B cell (primary cell): ENCODE measurements at regions not wholly inside any gene's neighbourhood (a gene's known extent, or its start where the extent isn't known, plus 50 kb on each side); places are given as distances from the start of the nearest gene placed in this dataset.

Experiments
- ATAC-seq: fragments of 200-7000 bp; cut with Tn5 transposase; one replicate; pipeline ENCODE4 v1.10.0; 2021; ENCODE audit warnings: low read depth, mild to moderate bottlenecking, moderate number of reproducible peaks, moderate library complexity
- CTCF ChIA-PET: fragments of 350-600 bp; sonication (Branson Sonifier 250); formaldehyde crosslinking; loops from one replicate; lab custom pipeline; 2021; ENCODE audit warnings: antibody characterized with exemption, inconsistent platforms; lab: Charles Lee
- POLR2A ChIA-PET: fragments of 350-600 bp; sonication (Branson Sonifier 250); formaldehyde crosslinking; loops from one replicate; lab custom pipeline; 2021; ENCODE audit warnings: antibody characterized with exemption; lab: Charles Lee
- DNase-seq: peaks from one replicate; pipeline ENCODE4 v3.0.0; 2013
- H2AFZ ChIP-seq: 2 replicates; pipeline ENCODE4 v1.6.1; 2012; ENCODE audit warnings: mild to moderate bottlenecking, low read depth, low read length; ENCODE audit not compliant: insufficient read depth, poor library complexity, severe bottlenecking
- H3K27ac ChIP-seq, 2 donors: 1 replicate in 1 of 2; 2 replicates in 1 of 2; pipeline ENCODE4 v1.5.1; 2012 to 2013; ENCODE audit warnings: low read length in 2 of 2, mild to moderate bottlenecking in 2 of 2, moderate library complexity in 1 of 2
- H3K27me3 ChIP-seq, 4 experiments: fragments of 200-600 bp in 1 of 4; sonication (generic) in 1 of 4; replicated peaks in 1 of 4; 1 replicate in 2 of 4; 2 replicates in 2 of 4; pipeline versions ENCODE4 v1.6.1 to v1.7.0; 2013 to 2016; ENCODE audit warnings: low read length in 3 of 4, mild to moderate bottlenecking in 2 of 4, mixed read lengths in 1 of 4, moderate library complexity in 1 of 4; ENCODE audit not compliant: insufficient read depth in 4 of 4, control insufficient read depth in 3 of 4; ENCODE audit errors: control extremely low read depth in 1 of 4
- H3K36me3 ChIP-seq, 2 experiments: replicated peaks in 1 of 2; 1 replicate in 1 of 2; 2 replicates in 1 of 2; pipeline versions ENCODE4 v1.6.1 to v1.7.1; 2013; ENCODE audit warnings: low read length in 1 of 2; ENCODE audit not compliant: insufficient read depth in 2 of 2, control insufficient read depth in 1 of 2; ENCODE audit errors: control extremely low read depth in 1 of 2, extremely low read depth in 1 of 2
- H3K4me1 ChIP-seq, 2 donors: fragments of 200-600 bp in 1 of 2; sonication (generic) in 1 of 2; 1 replicate in 1 of 2; 2 replicates in 1 of 2; pipeline versions ENCODE4 v1.5.1 to v1.6.1; 2013 to 2017; ENCODE audit warnings: low read length in 2 of 2; ENCODE audit not compliant: control insufficient read depth in 2 of 2, insufficient read depth in 2 of 2
- H3K4me2 ChIP-seq: replicated peaks from 2 replicates; pipeline ENCODE3; 2012; ENCODE audit warnings: mild to moderate bottlenecking, low read depth, low read length; ENCODE audit not compliant: poor library complexity, severe bottlenecking
- H3K4me3 ChIP-seq, 5 experiments: fragments of 200-600 bp in 1 of 5; sonication (generic) in 1 of 5; 1 replicate in 3 of 5; 2 replicates in 2 of 5; pipeline versions ENCODE4 v1.5.1 to v1.7.0; 2011 to 2016; ENCODE audit warnings: low read length in 4 of 5, mild to moderate bottlenecking in 4 of 5, low read depth in 2 of 5, control low read depth in 1 of 5, moderate library complexity in 1 of 5; ENCODE audit not compliant: insufficient read depth in 1 of 5; ENCODE audit errors: control extremely low read depth in 1 of 5, extremely low read depth in 1 of 5
- H3K79me2 ChIP-seq: fragments of 200-600 bp; sonication (generic); one replicate; pipeline ENCODE4 v1.6.0; 2016; ENCODE audit warnings: low read length; ENCODE audit not compliant: control insufficient read depth, insufficient read depth
- H3K9ac ChIP-seq: fragments of 200-600 bp; sonication (generic); 2 replicates; pipeline ENCODE4 v1.6.1; 2017; ENCODE audit warnings: mild to moderate bottlenecking, low read length, moderate library complexity
- H3K9me3 ChIP-seq, 3 donors: one replicate each; pipeline versions ENCODE4 v1.6.1 to v1.7.1; 2013; ENCODE audit warnings: low read length in 2 of 3; ENCODE audit not compliant: control insufficient read depth in 2 of 3, insufficient read depth in 1 of 3; ENCODE audit errors: control extremely low read depth in 1 of 3
- H4K20me1 ChIP-seq: 2 replicates; pipeline ENCODE4 v1.6.0; 2012; ENCODE audit warnings: mild to moderate bottlenecking, low read length; ENCODE audit not compliant: insufficient read depth, control insufficient read depth, poor library complexity, severe bottlenecking
- H3K27ac Mint-ChIP-seq: one replicate; pipeline ENCODE4 v1.8.0; 2021; ENCODE audit warnings: mixed read lengths
- H3K27me3 Mint-ChIP-seq: one replicate; pipeline ENCODE4 v1.8.0; 2021; ENCODE audit warnings: mixed read lengths
- H3K4me1 Mint-ChIP-seq: one replicate; pipeline ENCODE4 v1.8.0; 2021; ENCODE audit warnings: mixed read lengths
- H3K4me3 Mint-ChIP-seq: one replicate; pipeline ENCODE4 v1.8.0; 2021; ENCODE audit warnings: mixed read lengths
- H3K9me3 Mint-ChIP-seq: one replicate; pipeline ENCODE4 v1.8.0; 2022; ENCODE audit warnings: mixed read lengths; ENCODE audit not compliant: insufficient read depth
- CTCF ChIP-seq: fragments of 200-600 bp; IDR thresholded peaks from one replicate; pipeline ENCODE4 v1.8.0; 2022; ENCODE audit warnings: antibody characterized with exemption, mild to moderate bottlenecking
- EZH2 ChIP-seq: IDR thresholded peaks from 2 replicates; pipeline ENCODE4 v1.6.1; 2012; ENCODE audit warnings: borderline replicate concordance, low read depth, mild to moderate bottlenecking, moderate library complexity, low read length; ENCODE audit not compliant: insufficient read depth, poor library complexity, severe bottlenecking
- WGBS: methylation state at CpG from one replicate; pipeline ENCODE4 v1.1.5; 2013; ENCODE audit warnings: missing lambda C conversion rate; ENCODE audit not compliant: insufficient coverage; 5-methylcytosine and 5-hydroxymethylcytosine counted together
- intact Hi-C: fragments of 100-400 bp; cut with micrococcal nuclease; formaldehyde crosslinking; loops from one replicate; pipeline ENCODE4 v1.10.0; 2022

GRCh38 chr12:45581112-45581511 lies 148.4 kb upstream of the ARID2 start:
- Histone ChIP-seq H4K20me1 (no peaks in the 10 kb centered on the region), H2AFZ (no peak overlapping the region), H3K4me2 (no peak overlapping the region), H3K27ac (no peak overlapping the region), H3K79me2 (no peaks in the 10 kb centered on the region), H3K9ac (no peak overlapping the region), H3K4me1 (peaks cover 16 to 19% of the 10 kb centered on the region in 2 donors), H3K36me3 (no peaks in the 10 kb centered on the region), H3K27me3 (no peaks in the 10 kb centered on the region), H3K4me3 (no peak overlapping the region), H3K9me3 (no peaks in the 10 kb centered on the region)
- DNase-seq (no peak), ATAC-seq (no peak)
- Mint-ChIP-seq H3K4me1 (peaks cover 23% of the 10 kb centered on the region), H3K27ac (no peak overlapping the region), H3K9me3 (no peaks in the 10 kb centered on the region), H3K27me3 (peaks cover 20% of the 10 kb centered on the region), H3K4me3 (no peak overlapping the region)
- intact Hi-C loops, result no loop called here
- WGBS, result 89% methylated on average over 1 of the region's 1 CpG
- ChIA-PET POLR2A (no interaction called here), CTCF (no interaction called here)
- TF ChIP-seq EZH2, result no peak
- TF ChIP-seq CTCF, result no peak

GRCh38 chr12:45582536-45582935 lies 147.0 kb upstream of the ARID2 start:
- Mint-ChIP-seq H3K4me3 (no peak overlapping the region), H3K4me1 (peaks cover 9% of the 10 kb centered on the region), H3K27me3 (peaks cover 20% of the 10 kb centered on the region), H3K9me3 (no peaks in the 10 kb centered on the region), H3K27ac (no peak overlapping the region)
- DNase-seq, result no peak
- Histone ChIP-seq H3K79me2 (no peaks in the 10 kb centered on the region), H3K4me3 (no peak overlapping the region), H2AFZ (no peak overlapping the region), H3K27ac (no peak overlapping the region), H3K27me3 (no peaks in the 10 kb centered on the region), H3K36me3 (no peaks in the 10 kb centered on the region), H4K20me1 (no peaks in the 10 kb centered on the region), H3K9ac (no peak overlapping the region), H3K9me3 (no peaks in the 10 kb centered on the region), H3K4me2 (no peak overlapping the region), H3K4me1 (peaks cover 2 to 5% of the 10 kb centered on the region in 2 donors)
- ChIA-PET POLR2A (no interaction called here), CTCF (no interaction called here)
- no peak for ATAC-seq
- TF ChIP-seq CTCF (no peak), EZH2 (no peak)
- WGBS, result 83% methylated on average over 1 of the region's 1 CpG
- intact Hi-C loops, result no loop called here
